CD4-positive, alpha-beta T cell treated with Interferon alpha-2 for 1 hour (primary cell): ENCODE measurements at regions not wholly inside any gene's neighbourhood (a gene's known extent, or its start where the extent isn't known, plus 50 kb on each side); places are given as distances from the start of the nearest gene placed in this dataset.
"Not testable (repeated sequence)": the region's sequence is repeated elsewhere in the genome, so short reads cannot be mapped to it uniquely, and the experiment has no call there.

Source experiments
- DNase-seq, 2 donors: peaks; one replicate each; pipeline ENCODE4 v3.0.0-alpha.2; 2020 to 2022

- not testable (repeated sequence) for DNase-seq
Observed at GRCh38 chr7:63856466-63856865, 142.2 kb upstream of the ZNF722 start.

DNA sequence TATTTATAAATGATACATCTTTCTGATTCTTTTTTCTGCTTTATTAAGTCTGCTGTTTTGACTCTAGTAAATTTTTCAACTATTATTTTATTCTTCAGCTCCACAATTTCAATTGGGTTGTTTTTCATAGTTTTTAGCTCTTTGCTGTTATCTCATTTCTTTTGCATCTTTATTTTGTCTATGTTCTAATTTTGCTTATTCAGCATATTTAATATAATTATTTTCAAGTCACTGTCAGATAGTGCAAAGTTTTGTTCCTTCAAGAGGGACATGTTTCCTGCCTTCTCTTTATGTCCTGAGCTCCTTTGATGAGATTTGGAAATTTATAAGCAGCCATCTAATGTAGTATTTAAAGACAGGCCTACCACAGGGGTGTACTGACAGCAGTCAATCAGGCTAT, 131.5 kb upstream of the ZNF722 start:
- DNase-seq: no peak

GRCh38 chr7:63874242-63874641, 124.4 kb upstream of the ZNF722 start:
- DNase-seq: not testable (repeated sequence)

DNA sequence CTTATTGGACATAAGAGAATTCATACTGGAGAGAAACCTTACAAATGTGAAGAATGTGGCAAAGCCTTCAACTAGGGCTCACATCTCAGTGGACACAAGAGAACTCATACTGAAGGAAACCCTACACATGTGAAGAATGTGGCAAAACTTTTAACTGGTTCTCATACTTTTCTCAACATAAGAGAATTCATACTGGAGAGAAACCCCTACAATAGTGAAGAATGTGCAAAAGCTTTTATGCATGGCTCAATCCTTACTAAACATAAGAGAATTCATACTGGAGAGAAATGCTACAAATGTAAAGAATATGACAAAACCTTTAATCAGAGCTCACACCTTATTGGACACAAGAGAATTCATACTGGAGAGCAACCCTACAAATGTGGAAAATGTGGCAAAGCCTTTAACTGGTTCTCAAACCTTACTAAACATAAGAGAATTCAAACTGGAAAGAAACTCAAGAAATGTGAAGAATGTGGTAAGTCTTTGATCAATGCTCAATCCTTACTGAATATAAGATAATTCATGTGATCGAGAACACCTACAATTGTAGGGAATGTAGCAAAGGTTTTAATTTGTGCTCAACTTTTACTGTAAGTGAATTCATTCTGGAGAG, 121.8 kb upstream of the ZNF722 start:
- no peak for DNase-seq

DNA sequence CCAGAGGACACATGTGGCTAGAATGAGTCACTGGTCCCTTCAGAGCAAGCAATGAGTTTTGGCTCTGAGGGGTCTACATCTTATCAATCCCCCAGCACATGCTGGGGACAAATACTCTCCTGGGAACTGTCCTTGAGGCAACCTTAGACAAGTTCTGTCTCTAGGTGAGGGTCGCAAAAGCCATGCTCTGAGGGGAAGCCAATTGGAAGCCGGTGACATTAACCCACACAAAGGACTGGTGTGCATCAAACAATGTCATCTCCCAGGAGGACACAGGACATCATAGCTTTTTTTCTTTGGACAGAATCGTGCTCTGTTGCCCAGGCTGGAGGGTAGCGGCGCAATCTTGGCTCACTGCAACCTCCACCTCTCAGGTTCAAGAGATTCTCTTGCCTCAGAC, 111.6 kb upstream of the ZNF722 start:
- no peak for DNase-seq

GRCh38 chr7:63899691-63900393, 98.8 kb upstream of the ZNF722 start:
- peak; percentile 79 to 89 for DNase-seq

DNA sequence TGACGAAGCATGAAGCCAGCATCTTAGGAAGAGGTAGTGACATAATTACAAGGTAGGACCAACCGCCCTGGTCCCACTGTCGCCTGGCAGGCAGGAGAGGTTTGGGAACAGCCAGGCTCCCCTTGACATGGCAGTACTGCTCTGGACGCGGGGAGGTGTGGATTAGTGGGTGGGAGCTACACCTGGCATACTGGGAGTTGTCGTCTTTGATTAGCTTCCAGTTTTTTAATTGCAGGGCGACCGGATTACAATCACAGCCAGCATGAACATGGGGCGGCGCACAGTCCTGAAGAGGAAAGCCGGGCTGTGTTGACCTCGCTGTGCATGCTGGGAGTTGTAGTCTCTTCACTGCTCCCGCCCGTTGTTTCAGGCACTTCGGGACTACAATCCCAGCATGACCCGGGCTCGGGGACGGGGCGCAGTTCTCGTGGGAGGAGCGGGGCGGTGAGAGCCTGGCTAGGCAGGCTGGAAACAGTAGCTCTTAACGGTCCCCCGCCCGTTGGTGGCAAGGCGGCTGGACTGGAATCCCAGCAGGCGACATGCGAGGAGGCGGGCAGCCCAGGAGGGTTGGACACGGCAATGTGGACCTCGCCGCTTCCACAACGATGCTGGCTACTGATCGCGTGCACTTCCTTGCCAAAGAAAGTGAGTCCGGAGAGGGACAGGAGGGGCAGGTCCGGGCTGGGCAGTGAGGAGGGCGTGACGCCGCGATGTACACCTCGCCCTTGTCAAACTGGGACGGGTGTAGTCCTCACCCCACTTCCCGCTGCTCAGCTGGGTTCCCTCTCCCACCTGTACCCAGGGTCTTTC, 98.0 kb upstream of the ZNF722 start:
- DNase-seq: peak; percentile 86 to 94

DNA sequence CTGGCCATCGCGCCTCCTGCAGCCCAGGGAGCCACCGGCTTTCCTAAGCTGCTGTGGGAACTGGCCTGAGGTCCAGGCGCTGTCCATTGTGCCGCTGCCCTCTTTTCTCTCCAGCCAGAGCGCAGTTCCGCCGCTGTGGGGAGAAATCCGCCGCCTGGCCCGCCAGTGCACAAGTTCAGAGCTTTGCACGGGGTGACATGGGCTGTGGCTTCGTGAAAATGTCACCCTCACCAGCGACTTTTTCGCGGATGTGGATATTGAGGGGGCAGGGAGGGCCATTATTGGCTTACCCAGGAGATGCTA, 97.5 kb upstream of the ZNF722 start:
- DNase-seq: not testable (repeated sequence)

DNA sequence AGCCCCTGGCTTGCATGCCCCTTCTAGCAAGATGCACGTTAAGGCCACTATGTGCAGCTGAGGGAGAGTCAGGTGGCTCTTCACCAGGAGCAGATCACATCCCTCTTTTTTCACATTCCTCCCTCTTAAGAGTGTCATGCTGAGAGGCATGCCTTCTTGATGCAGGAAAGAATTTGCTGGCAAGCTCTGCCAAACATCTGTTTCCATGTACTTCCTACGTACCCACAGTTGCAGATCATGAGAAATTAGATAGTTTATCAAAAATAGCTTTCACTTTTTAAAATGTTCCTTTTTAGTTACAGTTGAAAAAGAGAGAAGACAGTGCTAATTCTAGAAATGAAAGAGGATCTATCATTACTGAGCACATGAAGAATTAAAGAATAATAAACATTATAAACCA, 79.7 kb upstream of the ZNF722 start:
- DNase-seq: no peak

DNA sequence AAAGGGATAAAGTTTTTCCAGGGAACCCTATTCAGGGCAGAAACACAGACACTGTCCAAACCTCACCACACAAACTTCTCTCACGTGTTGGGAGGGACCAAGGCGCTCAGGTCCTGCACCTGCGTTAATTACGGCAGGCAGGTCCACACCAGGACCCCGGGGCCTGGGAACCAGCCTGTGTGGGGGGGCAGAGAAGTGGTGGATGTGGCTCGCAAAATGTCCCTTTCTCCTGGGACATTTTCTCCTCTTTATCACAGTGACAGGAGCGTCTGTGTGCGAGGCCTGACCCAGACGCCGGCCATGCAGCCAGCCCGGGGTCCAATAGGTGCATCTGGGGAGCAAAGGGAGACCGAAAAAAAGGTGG, 73.4 kb upstream of the ZNF722 start:
- DNase-seq: peak in 1 of 2 donors; percentile 5

- peak; percentile 86 to 94 for DNase-seq
Observed at GRCh38 chr7:63925626-63926460, 72.8 kb upstream of the ZNF722 start.

GRCh38 chr7:63927261-63927660, 71.4 kb upstream of the ZNF722 start:
- DNase-seq: no peak

GRCh38 chr7:63931057-63931600, 67.5 kb upstream of the ZNF722 start:
- no peak for DNase-seq

- DNase-seq: no peak
Observed at GRCh38 chr7:63931985-63932577, 66.6 kb upstream of the ZNF722 start.
